WTC11 (cell line): ENCODE measurements at regions not wholly inside any gene's neighbourhood (a gene's known extent, or its start where the extent isn't known, plus 50 kb on each side); places are given as distances from the start of the nearest gene placed in this dataset.

Source experiments
- CREB1 ChIP-seq: sonication (generic); formaldehyde crosslinking; IDR thresholded peaks from 2 replicates; pipeline ENCODE4 v1.8.0; 2023; ENCODE audit warnings: mild to moderate bottlenecking, missing genetic modification reagents
- NR2C2 ChIP-seq: sonication (generic); formaldehyde crosslinking; IDR thresholded peaks from 2 replicates; pipeline ENCODE4 v1.8.0; 2022; ENCODE audit warnings: mild to moderate bottlenecking, missing genetic modification reagents
- SMAD3 ChIP-seq: sonication (generic); formaldehyde crosslinking; IDR thresholded peaks from 2 replicates; pipeline ENCODE4 v1.8.0; 2022; ENCODE audit warnings: missing genetic modification reagents, mild to moderate bottlenecking, borderline replicate concordance
- TEAD1 ChIP-seq: sonication (generic); formaldehyde crosslinking; IDR thresholded peaks from 2 replicates; pipeline ENCODE4 v1.8.0; 2022; ENCODE audit warnings: mild to moderate bottlenecking, missing genetic modification reagents
- ZNF121 ChIP-seq: sonication (generic); formaldehyde crosslinking; IDR thresholded peaks from 2 replicates; pipeline ENCODE4 v1.8.0; 2023; ENCODE audit warnings: missing genetic modification reagents
- TF ChIP-seq, protein P1 (sequence below): fragments of 200-600 bp; IDR thresholded peaks from 2 replicates; pipeline ENCODE4 v1.8.0; 2022; ENCODE audit warnings: antibody characterized with exemption
- TF ChIP-seq, protein P2 (sequence below): sonication (generic); formaldehyde crosslinking; conservative IDR thresholded peaks from 2 replicates; pipeline ENCODE4 v1.8.1; 2022; ENCODE audit warnings: mild to moderate bottlenecking, missing genetic modification reagents

DNA sequence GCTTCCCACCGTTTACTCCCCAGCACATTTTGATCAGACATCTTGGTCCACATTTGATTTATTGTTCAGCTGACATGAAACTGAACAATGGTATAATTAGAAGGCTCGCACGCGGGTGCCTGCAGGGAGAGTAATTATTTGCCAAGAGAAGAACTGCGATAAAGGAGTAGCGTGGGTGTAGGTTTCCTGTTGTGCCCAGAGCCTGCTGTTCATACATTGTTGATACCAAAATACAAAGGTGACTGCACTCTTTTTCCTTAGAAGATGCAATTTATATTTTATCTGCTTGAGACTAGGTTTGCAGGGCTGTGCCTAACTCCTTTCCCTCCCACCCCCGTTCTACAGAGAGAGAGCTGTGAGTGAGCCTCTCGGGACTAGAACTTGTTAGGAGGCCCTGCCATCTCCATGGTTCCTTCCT lies 241.8 kb upstream of the MSX2 start:
- no peak for TF ChIP-seq NR2C2 (CRISPR knock-in tag)
- TF ChIP-seq, protein P1, sequence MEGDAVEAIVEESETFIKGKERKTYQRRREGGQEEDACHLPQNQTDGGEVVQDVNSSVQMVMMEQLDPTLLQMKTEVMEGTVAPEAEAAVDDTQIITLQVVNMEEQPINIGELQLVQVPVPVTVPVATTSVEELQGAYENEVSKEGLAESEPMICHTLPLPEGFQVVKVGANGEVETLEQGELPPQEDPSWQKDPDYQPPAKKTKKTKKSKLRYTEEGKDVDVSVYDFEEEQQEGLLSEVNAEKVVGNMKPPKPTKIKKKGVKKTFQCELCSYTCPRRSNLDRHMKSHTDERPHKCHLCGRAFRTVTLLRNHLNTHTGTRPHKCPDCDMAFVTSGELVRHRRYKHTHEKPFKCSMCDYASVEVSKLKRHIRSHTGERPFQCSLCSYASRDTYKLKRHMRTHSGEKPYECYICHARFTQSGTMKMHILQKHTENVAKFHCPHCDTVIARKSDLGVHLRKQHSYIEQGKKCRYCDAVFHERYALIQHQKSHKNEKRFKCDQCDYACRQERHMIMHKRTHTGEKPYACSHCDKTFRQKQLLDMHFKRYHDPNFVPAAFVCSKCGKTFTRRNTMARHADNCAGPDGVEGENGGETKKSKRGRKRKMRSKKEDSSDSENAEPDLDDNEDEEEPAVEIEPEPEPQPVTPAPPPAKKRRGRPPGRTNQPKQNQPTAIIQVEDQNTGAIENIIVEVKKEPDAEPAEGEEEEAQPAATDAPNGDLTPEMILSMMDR: no peak
- TF ChIP-seq SMAD3 (CRISPR knock-in tag): no peak
- no peak for TF ChIP-seq CREB1 (CRISPR knock-in tag)
- TF ChIP-seq TEAD1 (CRISPR knock-in tag): no peak
- TF ChIP-seq ZNF121 (CRISPR knock-in tag): no peak
- TF ChIP-seq, protein P2, sequence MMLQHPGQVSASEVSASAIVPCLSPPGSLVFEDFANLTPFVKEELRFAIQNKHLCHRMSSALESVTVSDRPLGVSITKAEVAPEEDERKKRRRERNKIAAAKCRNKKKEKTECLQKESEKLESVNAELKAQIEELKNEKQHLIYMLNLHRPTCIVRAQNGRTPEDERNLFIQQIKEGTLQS: no peak
